OCI-LY1 (cell line): ENCODE measurements at regions not wholly inside any gene's neighbourhood (a gene's known extent, or its start where the extent isn't known, plus 50 kb on each side); places are given as distances from the start of the nearest gene placed in this dataset.

ENCODE experiments used
- H2AFZ ChIP-seq: fragments of 200-600 bp; sonication (generic), shearing (Covaris generic); 2 replicates; pipeline ENCODE4 v1.6.0; 2014; ENCODE audit warnings: antibody characterized with exemption, mild to moderate bottlenecking, low read length
- H3F3A ChIP-seq: fragments of 200-600 bp; sonication (generic), shearing (Covaris generic); 2 replicates; pipeline ENCODE4 v1.6.0; 2014; ENCODE audit warnings: mild to moderate bottlenecking, antibody characterized with exemption, low read length, moderate library complexity; ENCODE audit not compliant: insufficient read depth
- H3K27ac ChIP-seq: fragments of 200-600 bp; sonication (generic); 2 replicates; pipeline ENCODE4 v1.5.1; 2014; ENCODE audit warnings: low read length, mixed run types, mild to moderate bottlenecking, low read depth; ENCODE audit not compliant: poor library complexity, severe bottlenecking
- H3K27me3 ChIP-seq: fragments of 200-600 bp; sonication (generic); 2 replicates; pipeline ENCODE4 v1.6.0; 2014; ENCODE audit warnings: antibody characterized with exemption, mild to moderate bottlenecking, low read length, moderate library complexity; ENCODE audit not compliant: insufficient read depth
- H3K36me3 ChIP-seq: fragments of 200-600 bp; sonication (generic); 2 replicates; pipeline ENCODE4 v1.6.1; 2014; ENCODE audit warnings: mild to moderate bottlenecking, antibody characterized with exemption, low read length, moderate library complexity, mixed read lengths; ENCODE audit not compliant: insufficient read depth
- H3K4me1 ChIP-seq: fragments of 200-600 bp; sonication (generic); 2 replicates; pipeline ENCODE4 v1.5.1; 2014; ENCODE audit warnings: mild to moderate bottlenecking, low read length, moderate library complexity; ENCODE audit not compliant: insufficient read depth, severe bottlenecking
- H3K4me2 ChIP-seq: fragments of 200-600 bp; sonication (generic), shearing (Covaris generic); 2 replicates; pipeline ENCODE4 v1.6.1; 2014; ENCODE audit warnings: low read length
- H3K4me3 ChIP-seq: fragments of 200-600 bp; sonication (generic); 2 replicates; pipeline ENCODE4 v1.5.1; 2014; ENCODE audit warnings: low read length, low read depth, mild to moderate bottlenecking, mixed read lengths; ENCODE audit not compliant: poor library complexity, severe bottlenecking
- H3K79me2 ChIP-seq: fragments of 200-600 bp; shearing (Covaris generic); 2 replicates; pipeline ENCODE4 v1.6.1; 2016; ENCODE audit warnings: mixed run types, low read length, mixed read lengths; ENCODE audit not compliant: insufficient read depth
- H3K9ac ChIP-seq: fragments of 200-600 bp; sonication (generic), shearing (Covaris generic); 2 replicates; pipeline ENCODE4 v1.6.1; 2014; ENCODE audit warnings: mild to moderate bottlenecking, low read length, mixed read lengths
- H3K9me2 ChIP-seq: fragments of 200-600 bp; sonication (generic), shearing (Covaris generic); 2 replicates; pipeline ENCODE4 v1.6.1; 2014; ENCODE audit warnings: low read depth, mild to moderate bottlenecking, low read length, mixed read lengths
- H3K9me3 ChIP-seq: fragments of 200-600 bp; shearing (Covaris generic); 2 replicates; pipeline ENCODE4 v1.6.1; 2014; ENCODE audit warnings: low read length, mixed read lengths
- H4K20me1 ChIP-seq: fragments of 200-600 bp; sonication (generic), shearing (Covaris generic); 2 replicates; pipeline ENCODE4 v1.6.0; 2016; ENCODE audit warnings: mild to moderate bottlenecking, low read length; ENCODE audit not compliant: insufficient read depth
- CTCF ChIP-seq: fragments of 200-600 bp; sonication (generic), shearing (Covaris generic); IDR thresholded peaks from 2 replicates; pipeline ENCODE4 v1.5.1; 2017; ENCODE audit warnings: mild to moderate bottlenecking, antibody characterized with exemption, low read length, moderate library complexity, mixed read lengths
- EZH2 ChIP-seq: fragments of 200-600 bp; sonication (generic), shearing (Covaris generic); IDR thresholded peaks from 2 replicates; pipeline ENCODE4 v1.8.0; 2017; ENCODE audit warnings: borderline replicate concordance, mixed run types, mild to moderate bottlenecking, antibody characterized with exemption, low read length, moderate library complexity, mixed read lengths

GRCh38 chr6:138577151-138577915 lies 78.0 kb upstream of the NHSL1 start:
- Histone ChIP-seq H3K4me1 (no peaks in the 10 kb centered on the region), H3K9me2 (no peaks in the 10 kb centered on the region), H3K9ac (no peak overlapping the region), H3K9me3 (no peaks in the 10 kb centered on the region), H3K27ac (no peak overlapping the region), H3K4me3 (no peak overlapping the region), H3K4me2 (no peak overlapping the region), H2AFZ (no peak overlapping the region), H3K27me3 (no peaks in the 10 kb centered on the region), H3F3A (no peaks in the 10 kb centered on the region), H3K36me3 (no peaks in the 10 kb centered on the region), H4K20me1 (no peaks in the 10 kb centered on the region), H3K79me2 (no peaks in the 10 kb centered on the region)
- TF ChIP-seq CTCF: no peak
- TF ChIP-seq EZH2: no peak

GRCh38 chr6:138580040-138580439 lies 80.7 kb upstream of the NHSL1 start:
- TF ChIP-seq EZH2: no peak
- TF ChIP-seq CTCF: no peak
- H3K9me2 ChIP-seq: no peaks in the 10 kb centered on the region
- H3F3A ChIP-seq: no peaks in the 10 kb centered on the region
- H3K27me3 ChIP-seq: no peaks in the 10 kb centered on the region
- no peak overlapping the region for H2AFZ ChIP-seq
- H3K79me2 ChIP-seq: no peaks in the 10 kb centered on the region
- no peak overlapping the region for H3K4me3 ChIP-seq
- no peak overlapping the region for H3K9ac ChIP-seq
- H3K4me2 ChIP-seq: no peak overlapping the region
- H3K9me3 ChIP-seq: no peaks in the 10 kb centered on the region
- H3K4me1 ChIP-seq: no peaks in the 10 kb centered on the region
- no peak overlapping the region for H3K27ac ChIP-seq
- H4K20me1 ChIP-seq: no peaks in the 10 kb centered on the region
- no peaks in the 10 kb centered on the region for H3K36me3 ChIP-seq

- H3K9me2 ChIP-seq: no peaks in the 10 kb centered on the region
- TF ChIP-seq CTCF (no peak), EZH2 (no peak)
- H3K9me3 ChIP-seq: no peaks in the 10 kb centered on the region
- H3K36me3 ChIP-seq: no peaks in the 10 kb centered on the region
- H2AFZ ChIP-seq: no peak overlapping the region
- no peaks in the 10 kb centered on the region for H3K79me2 ChIP-seq
- no peak overlapping the region for H3K4me2 ChIP-seq
- H3K4me3 ChIP-seq: no peak overlapping the region
- no peaks in the 10 kb centered on the region for H3F3A ChIP-seq
- no peak overlapping the region for H3K9ac ChIP-seq
- no peaks in the 10 kb centered on the region for H3K4me1 ChIP-seq
- H3K27ac ChIP-seq: no peak overlapping the region
- no peaks in the 10 kb centered on the region for H4K20me1 ChIP-seq
- no peaks in the 10 kb centered on the region for H3K27me3 ChIP-seq
These were observed 81.5 kb upstream of the NHSL1 start for GRCh38 chr6:138580801-138581200.
